ENCODE measurements at regions not wholly inside any gene's neighbourhood (a gene's known extent, or its start where the extent isn't known, plus 50 kb on each side); places are given as distances from the start of the nearest gene placed in this dataset.
"Not testable (repeated sequence)": the region's sequence is repeated elsewhere in the genome, so short reads cannot be mapped to it uniquely, and the experiment has no call there.

GRCh38 chr2:95707161-95707560 is 115.4 kb downstream of the TRIM43 start:
- not testable (repeated sequence) for H3K4me3 ChIP-seq (ENCODE audit: low read depth in 1 of 2, low read length in 2 of 2); H3K4me1 ChIP-seq (ENCODE audit: control insufficient read depth in 1 of 2, insufficient read depth in 2 of 2, low read length in 2 of 2); H3K9ac ChIP-seq (ENCODE audit: low read depth in 1 of 2, low read length in 2 of 2)

GRCh38 chr2:95707837-95708236 is 116.0 kb downstream of the TRIM43 start:
- Histone ChIP-seq H3K9me3 (ENCODE audit: control insufficient read depth in 1 of 2, low read length in 2 of 2) (no peaks in the 10 kb centered on the region), H3K9ac (ENCODE audit: low read depth in 1 of 2, low read length in 2 of 2) (no peak overlapping the region), H3K27me3 (ENCODE audit: control insufficient read depth in 1 of 2, insufficient read depth in 2 of 2, low read length in 2 of 2) (no peaks in the 10 kb centered on the region), H3K4me1 (ENCODE audit: control insufficient read depth in 1 of 2, insufficient read depth in 2 of 2, low read length in 2 of 2) (no peaks in the 10 kb centered on the region), H3K4me3 (ENCODE audit: low read depth in 1 of 2, low read length in 2 of 2) (no peak overlapping the region), H3K27ac (ENCODE audit: low read depth, low read length) (no peak overlapping the region), H3K36me3 (ENCODE audit: control insufficient read depth in 1 of 2, insufficient read depth in 2 of 2, low read length in 2 of 2) (no peaks in the 10 kb centered on the region)

More at GRCh38 chr2:95707161-95707560, 115.4 kb downstream of the TRIM43 start:
- H3K9me3 ChIP-seq (ENCODE audit: control insufficient read depth in 1 of 2, low read length in 2 of 2); H3K36me3 ChIP-seq (ENCODE audit: control insufficient read depth in 1 of 2, insufficient read depth in 2 of 2, low read length in 2 of 2); H3K27ac ChIP-seq (ENCODE audit: low read depth, low read length); H3K27me3 ChIP-seq (ENCODE audit: control insufficient read depth in 1 of 2, insufficient read depth in 2 of 2, low read length in 2 of 2): not testable (repeated sequence)

GRCh38 chr2:95709831-95710230 is 118.0 kb downstream of the TRIM43 start:
- Histone ChIP-seq H3K27ac (ENCODE audit: low read depth, low read length) (no peak overlapping the region), H3K4me3 (ENCODE audit: low read depth in 1 of 2, low read length in 2 of 2) (no peak overlapping the region), H3K4me1 (ENCODE audit: control insufficient read depth in 1 of 2, insufficient read depth in 2 of 2, low read length in 2 of 2) (peaks cover 0 to 6% of the 10 kb centered on the region in 2 donors), H3K9me3 (ENCODE audit: control insufficient read depth in 1 of 2, low read length in 2 of 2) (no peaks in the 10 kb centered on the region), H3K27me3 (ENCODE audit: control insufficient read depth in 1 of 2, insufficient read depth in 2 of 2, low read length in 2 of 2) (no peaks in the 10 kb centered on the region), H3K36me3 (ENCODE audit: control insufficient read depth in 1 of 2, insufficient read depth in 2 of 2, low read length in 2 of 2) (no peaks in the 10 kb centered on the region), H3K9ac (ENCODE audit: low read depth in 1 of 2, low read length in 2 of 2) (no peak overlapping the region)

GRCh38 chr2:95713470-95714177 is 121.8 kb downstream of the TRIM43 start:
- H3K9ac ChIP-seq (ENCODE audit: low read depth in 1 of 2, low read length in 2 of 2); H3K27me3 ChIP-seq (ENCODE audit: control insufficient read depth in 1 of 2, insufficient read depth in 2 of 2, low read length in 2 of 2); H3K36me3 ChIP-seq (ENCODE audit: control insufficient read depth in 1 of 2, insufficient read depth in 2 of 2, low read length in 2 of 2); H3K9me3 ChIP-seq (ENCODE audit: control insufficient read depth in 1 of 2, low read length in 2 of 2); H3K4me1 ChIP-seq (ENCODE audit: control insufficient read depth in 1 of 2, insufficient read depth in 2 of 2, low read length in 2 of 2); H3K27ac ChIP-seq (ENCODE audit: low read depth, low read length); H3K4me3 ChIP-seq (ENCODE audit: low read depth in 1 of 2, low read length in 2 of 2): not testable (repeated sequence)

GRCh38 chr2:95714398-95714797 is 122.6 kb downstream of the TRIM43 start:
- not testable (repeated sequence) for H3K36me3 ChIP-seq (ENCODE audit: control insufficient read depth in 1 of 2, insufficient read depth in 2 of 2, low read length in 2 of 2); H3K27ac ChIP-seq (ENCODE audit: low read depth, low read length); H3K4me1 ChIP-seq (ENCODE audit: control insufficient read depth in 1 of 2, insufficient read depth in 2 of 2, low read length in 2 of 2); H3K27me3 ChIP-seq (ENCODE audit: control insufficient read depth in 1 of 2, insufficient read depth in 2 of 2, low read length in 2 of 2); H3K4me3 ChIP-seq (ENCODE audit: low read depth in 1 of 2, low read length in 2 of 2); H3K9ac ChIP-seq (ENCODE audit: low read depth in 1 of 2, low read length in 2 of 2); H3K9me3 ChIP-seq (ENCODE audit: control insufficient read depth in 1 of 2, low read length in 2 of 2)

- H3K27ac ChIP-seq (ENCODE audit: low read depth, low read length) = no peak overlapping the region
- no peaks in the 10 kb centered on the region for H3K4me1 ChIP-seq (ENCODE audit: control insufficient read depth in 1 of 2, insufficient read depth in 2 of 2, low read length in 2 of 2)
Measured at GRCh38 chr2:95719473-95720060, 127.8 kb downstream of the TRIM43 start.

GRCh38 chr2:95721726-95722125 is 129.9 kb downstream of the TRIM43 start:
- Histone ChIP-seq H3K9me3 (ENCODE audit: control insufficient read depth in 1 of 2, low read length in 2 of 2) (no peaks in the 10 kb centered on the region), H3K4me3 (ENCODE audit: low read depth in 1 of 2, low read length in 2 of 2) (no peak overlapping the region), H3K27me3 (ENCODE audit: control insufficient read depth in 1 of 2, insufficient read depth in 2 of 2, low read length in 2 of 2) (no peaks in the 10 kb centered on the region), H3K9ac (ENCODE audit: low read depth in 1 of 2, low read length in 2 of 2) (no peak overlapping the region), H3K36me3 (ENCODE audit: control insufficient read depth in 1 of 2, insufficient read depth in 2 of 2, low read length in 2 of 2) (no peaks in the 10 kb centered on the region), H3K27ac (ENCODE audit: low read depth, low read length) (no peak overlapping the region), H3K4me1 (ENCODE audit: control insufficient read depth in 1 of 2, insufficient read depth in 2 of 2, low read length in 2 of 2) (no peaks in the 10 kb centered on the region)

More at GRCh38 chr2:95719473-95720060, 127.8 kb downstream of the TRIM43 start:
- no peaks in the 10 kb centered on the region for H3K27me3 ChIP-seq (ENCODE audit: control insufficient read depth in 1 of 2, insufficient read depth in 2 of 2, low read length in 2 of 2)
- no peaks in the 10 kb centered on the region for H3K9me3 ChIP-seq (ENCODE audit: control insufficient read depth in 1 of 2, low read length in 2 of 2)
- H3K36me3 ChIP-seq (ENCODE audit: control insufficient read depth in 1 of 2, insufficient read depth in 2 of 2, low read length in 2 of 2) = no peaks in the 10 kb centered on the region
- H3K9ac ChIP-seq (ENCODE audit: low read depth in 1 of 2, low read length in 2 of 2) = no peak overlapping the region
- H3K4me3 ChIP-seq (ENCODE audit: low read depth in 1 of 2, low read length in 2 of 2) = no peak overlapping the region

- Histone ChIP-seq H3K9me3 (ENCODE audit: control insufficient read depth in 1 of 2, low read length in 2 of 2) (no peaks in the 10 kb centered on the region), H3K27ac (ENCODE audit: low read depth, low read length) (no peak overlapping the region), H3K36me3 (ENCODE audit: control insufficient read depth in 1 of 2, insufficient read depth in 2 of 2, low read length in 2 of 2) (no peaks in the 10 kb centered on the region), H3K9ac (ENCODE audit: low read depth in 1 of 2, low read length in 2 of 2) (no peak overlapping the region), H3K27me3 (ENCODE audit: control insufficient read depth in 1 of 2, insufficient read depth in 2 of 2, low read length in 2 of 2) (no peaks in the 10 kb centered on the region), H3K4me3 (ENCODE audit: low read depth in 1 of 2, low read length in 2 of 2) (no peak overlapping the region), H3K4me1 (ENCODE audit: control insufficient read depth in 1 of 2, insufficient read depth in 2 of 2, low read length in 2 of 2) (no peaks in the 10 kb centered on the region)
Measured at GRCh38 chr2:95722131-95722697, 130.4 kb downstream of the TRIM43 start.

GRCh38 chr2:95723627-95724210 is 131.9 kb downstream of the TRIM43 start:
- H3K9ac ChIP-seq (ENCODE audit: low read depth in 1 of 2, low read length in 2 of 2); H3K4me3 ChIP-seq (ENCODE audit: low read depth in 1 of 2, low read length in 2 of 2); H3K27ac ChIP-seq (ENCODE audit: low read depth, low read length); H3K9me3 ChIP-seq (ENCODE audit: control insufficient read depth in 1 of 2, low read length in 2 of 2); H3K36me3 ChIP-seq (ENCODE audit: control insufficient read depth in 1 of 2, insufficient read depth in 2 of 2, low read length in 2 of 2); H3K27me3 ChIP-seq (ENCODE audit: control insufficient read depth in 1 of 2, insufficient read depth in 2 of 2, low read length in 2 of 2); H3K4me1 ChIP-seq (ENCODE audit: control insufficient read depth in 1 of 2, insufficient read depth in 2 of 2, low read length in 2 of 2): not testable (repeated sequence)

- not testable (repeated sequence) for H3K27ac ChIP-seq (ENCODE audit: low read depth, low read length); H3K4me3 ChIP-seq (ENCODE audit: low read depth in 1 of 2, low read length in 2 of 2); H3K9ac ChIP-seq (ENCODE audit: low read depth in 1 of 2, low read length in 2 of 2); H3K9me3 ChIP-seq (ENCODE audit: control insufficient read depth in 1 of 2, low read length in 2 of 2); H3K36me3 ChIP-seq (ENCODE audit: control insufficient read depth in 1 of 2, insufficient read depth in 2 of 2, low read length in 2 of 2); H3K27me3 ChIP-seq (ENCODE audit: control insufficient read depth in 1 of 2, insufficient read depth in 2 of 2, low read length in 2 of 2); H3K4me1 ChIP-seq (ENCODE audit: control insufficient read depth in 1 of 2, insufficient read depth in 2 of 2, low read length in 2 of 2)
Measured at GRCh38 chr2:95725191-95725590, 133.4 kb downstream of the TRIM43 start.
